ENCODE measurements at regions not wholly inside any gene's neighbourhood (a gene's known extent, or its start where the extent isn't known, plus 50 kb on each side); places are given as distances from the start of the nearest gene placed in this dataset.

DNA sequence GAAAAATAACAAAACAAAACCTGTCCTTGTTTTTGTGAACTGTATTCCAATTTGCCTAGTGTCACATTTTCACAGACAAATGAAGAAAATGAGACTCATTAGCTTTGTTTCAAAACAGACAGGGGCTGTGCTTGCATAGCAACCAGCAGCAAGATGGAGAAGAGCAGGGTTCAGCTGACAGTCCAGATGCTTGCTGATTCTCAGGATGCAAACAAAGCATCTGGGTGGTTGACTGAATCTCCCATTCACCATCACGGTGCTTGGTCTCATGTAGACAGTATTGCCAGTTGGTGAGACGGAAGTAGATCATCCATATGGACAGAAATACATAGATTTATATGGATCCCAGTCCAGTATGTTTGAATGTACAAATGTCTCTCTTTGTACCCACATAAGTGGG lies 326.8 kb downstream of the CCDC85A start:
- TF ChIP-seq, protein P1, sequence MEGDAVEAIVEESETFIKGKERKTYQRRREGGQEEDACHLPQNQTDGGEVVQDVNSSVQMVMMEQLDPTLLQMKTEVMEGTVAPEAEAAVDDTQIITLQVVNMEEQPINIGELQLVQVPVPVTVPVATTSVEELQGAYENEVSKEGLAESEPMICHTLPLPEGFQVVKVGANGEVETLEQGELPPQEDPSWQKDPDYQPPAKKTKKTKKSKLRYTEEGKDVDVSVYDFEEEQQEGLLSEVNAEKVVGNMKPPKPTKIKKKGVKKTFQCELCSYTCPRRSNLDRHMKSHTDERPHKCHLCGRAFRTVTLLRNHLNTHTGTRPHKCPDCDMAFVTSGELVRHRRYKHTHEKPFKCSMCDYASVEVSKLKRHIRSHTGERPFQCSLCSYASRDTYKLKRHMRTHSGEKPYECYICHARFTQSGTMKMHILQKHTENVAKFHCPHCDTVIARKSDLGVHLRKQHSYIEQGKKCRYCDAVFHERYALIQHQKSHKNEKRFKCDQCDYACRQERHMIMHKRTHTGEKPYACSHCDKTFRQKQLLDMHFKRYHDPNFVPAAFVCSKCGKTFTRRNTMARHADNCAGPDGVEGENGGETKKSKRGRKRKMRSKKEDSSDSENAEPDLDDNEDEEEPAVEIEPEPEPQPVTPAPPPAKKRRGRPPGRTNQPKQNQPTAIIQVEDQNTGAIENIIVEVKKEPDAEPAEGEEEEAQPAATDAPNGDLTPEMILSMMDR (IDR thresholded peaks at IDR 0.05) = no peak
- TF ChIP-seq POLR2A (IDR thresholded peaks at IDR 0.05) = no peak
